OCI-LY7 (cell line): ENCODE measurements at regions not wholly inside any gene's neighbourhood (a gene's known extent, or its start where the extent isn't known, plus 50 kb on each side); places are given as distances from the start of the nearest gene placed in this dataset.

ENCODE experiments used
- BruUV-seq: library from RNA; stranded (reverse); fragments of 400-500 nt; replicated peaks from 2 replicates; lab custom pipeline; 2021; lab: Mats Ljungman, UMichigan
- CTCF ChIA-PET: fragments of 300-600 bp; sonication (Branson Sonifier 250); formaldehyde crosslinking; loops from one replicate; lab custom pipeline; 2022; ENCODE audit warnings: antibody characterized with exemption; ENCODE audit not compliant: unreplicated experiment; lab: Charles Lee
- POLR2A ChIA-PET: fragments of 300-600 bp; sonication (Branson Sonifier 250); formaldehyde crosslinking; loops from one replicate; lab custom pipeline; 2022; ENCODE audit warnings: antibody characterized with exemption; lab: Charles Lee
- DNase-seq: peaks from one replicate; pipeline ENCODE4 v3.0.0-alpha.2; 2015; ENCODE audit warnings: low spot score
- H2AFZ ChIP-seq: fragments of 200-600 bp; sonication (generic), shearing (Covaris generic); 2 replicates; pipeline ENCODE4 v1.6.1; 2014; ENCODE audit warnings: mild to moderate bottlenecking, antibody characterized with exemption, low read length, moderate library complexity
- H3K27ac ChIP-seq: fragments of 200-600 bp; sonication (generic); 2 replicates; pipeline ENCODE4 v1.5.1; 2014; ENCODE audit warnings: mixed run types, low read depth, mild to moderate bottlenecking, moderate library complexity, low read length, inconsistent platforms; ENCODE audit not compliant: poor library complexity, severe bottlenecking
- H3K36me3 ChIP-seq: fragments of 200-600 bp; sonication (generic); 2 replicates; pipeline ENCODE4 v1.6.1; 2014; ENCODE audit warnings: mild to moderate bottlenecking, antibody characterized with exemption, low read length, moderate library complexity, mixed read lengths; ENCODE audit not compliant: insufficient read depth
- H3K4me1 ChIP-seq: fragments of 200-600 bp; sonication (generic); 2 replicates; pipeline ENCODE4 v1.5.1; 2014; ENCODE audit warnings: mild to moderate bottlenecking, low read length; ENCODE audit not compliant: insufficient read depth, poor library complexity, severe bottlenecking
- H3K4me2 ChIP-seq: fragments of 200-600 bp; sonication (generic); 2 replicates; pipeline ENCODE4 v1.6.1; 2014; ENCODE audit warnings: mild to moderate bottlenecking, low read length
- H3K4me3 ChIP-seq: fragments of 200-600 bp; sonication (generic); 2 replicates; pipeline ENCODE4 v1.5.1; 2014; ENCODE audit warnings: mild to moderate bottlenecking, low read depth, low read length; ENCODE audit not compliant: poor library complexity, severe bottlenecking
- H3K79me2 ChIP-seq: fragments of 200-600 bp; sonication (generic); 2 replicates; pipeline ENCODE4 v1.6.1; 2016; ENCODE audit warnings: low read depth, mild to moderate bottlenecking, low read length, moderate library complexity, mixed read lengths; ENCODE audit not compliant: insufficient read depth
- H3K9me2 ChIP-seq: fragments of 200-600 bp; sonication (generic); 2 replicates; pipeline ENCODE4 v1.6.1; 2016; ENCODE audit warnings: mild to moderate bottlenecking, low read length, mixed read lengths; ENCODE audit not compliant: insufficient read depth
- H3K9me3 ChIP-seq: fragments of 200-600 bp; sonication (generic); 2 replicates; pipeline ENCODE4 v1.6.1; 2014; ENCODE audit warnings: mild to moderate bottlenecking, mixed run types, low read length, mixed read lengths
- H4K20me1 ChIP-seq: fragments of 200-600 bp; sonication (generic); 2 replicates; pipeline ENCODE4 v1.6.1; 2014; ENCODE audit warnings: mild to moderate bottlenecking, antibody characterized with exemption, low read length, moderate library complexity, mixed read lengths; ENCODE audit not compliant: insufficient read depth
- EZH2phosphoT487 ChIP-seq: fragments of 200-600 bp; sonication (generic); IDR thresholded peaks from 2 replicates; pipeline ENCODE4 v1.6.1; 2018; ENCODE audit warnings: low read depth, borderline replicate concordance, mild to moderate bottlenecking, mixed run types, antibody characterized with exemption, low read length, moderate library complexity, mixed read lengths
- intact Hi-C: fragments of 100-400 bp; cut with micrococcal nuclease; formaldehyde crosslinking; loops from one replicate; pipeline ENCODE4 v1.10.0; 2022; ENCODE audit not compliant: unreplicated experiment
- TF ChIP-seq, protein P1 (sequence below): fragments of 200-600 bp; sonication (generic); conservative IDR thresholded peaks from 2 replicates; pipeline ENCODE4 v1.5.1; 2014; ENCODE audit warnings: mild to moderate bottlenecking, antibody characterized with exemption, low read length, moderate library complexity, mixed read lengths

GRCh38 chr1:30046751-30047150 lies 676.6 kb downstream of the MATN1 start:
- Histone ChIP-seq H3K4me1 (no peaks in the 10 kb centered on the region), H2AFZ (no peak overlapping the region), H3K9me3 (no peaks in the 10 kb centered on the region), H3K4me2 (no peak overlapping the region), H3K9me2 (no peaks in the 10 kb centered on the region), H3K36me3 (no peaks in the 10 kb centered on the region), H4K20me1 (no peaks in the 10 kb centered on the region), H3K27ac (no peak overlapping the region), H3K4me3 (no peak overlapping the region), H3K79me2 (no peaks in the 10 kb centered on the region)
- no peak for DNase-seq
- intact Hi-C loops = no loop called here
- ChIA-PET POLR2A (no interaction called here), CTCF (no interaction called here)
- TF ChIP-seq, protein P1, sequence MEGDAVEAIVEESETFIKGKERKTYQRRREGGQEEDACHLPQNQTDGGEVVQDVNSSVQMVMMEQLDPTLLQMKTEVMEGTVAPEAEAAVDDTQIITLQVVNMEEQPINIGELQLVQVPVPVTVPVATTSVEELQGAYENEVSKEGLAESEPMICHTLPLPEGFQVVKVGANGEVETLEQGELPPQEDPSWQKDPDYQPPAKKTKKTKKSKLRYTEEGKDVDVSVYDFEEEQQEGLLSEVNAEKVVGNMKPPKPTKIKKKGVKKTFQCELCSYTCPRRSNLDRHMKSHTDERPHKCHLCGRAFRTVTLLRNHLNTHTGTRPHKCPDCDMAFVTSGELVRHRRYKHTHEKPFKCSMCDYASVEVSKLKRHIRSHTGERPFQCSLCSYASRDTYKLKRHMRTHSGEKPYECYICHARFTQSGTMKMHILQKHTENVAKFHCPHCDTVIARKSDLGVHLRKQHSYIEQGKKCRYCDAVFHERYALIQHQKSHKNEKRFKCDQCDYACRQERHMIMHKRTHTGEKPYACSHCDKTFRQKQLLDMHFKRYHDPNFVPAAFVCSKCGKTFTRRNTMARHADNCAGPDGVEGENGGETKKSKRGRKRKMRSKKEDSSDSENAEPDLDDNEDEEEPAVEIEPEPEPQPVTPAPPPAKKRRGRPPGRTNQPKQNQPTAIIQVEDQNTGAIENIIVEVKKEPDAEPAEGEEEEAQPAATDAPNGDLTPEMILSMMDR = no peak
- TF ChIP-seq EZH2phosphoT487 = no peak
- BruUV-seq = no TSS peak

- Histone ChIP-seq H3K79me2 (no peaks in the 10 kb centered on the region), H2AFZ (no peak overlapping the region), H3K4me2 (no peak overlapping the region), H3K27ac (no peak overlapping the region), H3K9me3 (no peaks in the 10 kb centered on the region), H3K9me2 (no peaks in the 10 kb centered on the region), H3K36me3 (no peaks in the 10 kb centered on the region), H3K4me3 (no peak overlapping the region), H4K20me1 (no peaks in the 10 kb centered on the region), H3K4me1 (no peaks in the 10 kb centered on the region)
- no peak for DNase-seq
- BruUV-seq = no TSS peak
- POLR2A ChIA-PET = interaction anchor here (0.6 kb wide), 2 partner anchors 156 to 454 kb away, joined by 3 read pairs; no protein-coding TSS in a partner anchor
- no peak for TF ChIP-seq EZH2phosphoT487
- TF ChIP-seq, protein P1 = no peak
- intact Hi-C loops = no loop called here
- CTCF ChIA-PET = no interaction called here
Observed at GRCh38 chr1:30045304-30046090, 677.9 kb downstream of the MATN1 start.

DNA sequence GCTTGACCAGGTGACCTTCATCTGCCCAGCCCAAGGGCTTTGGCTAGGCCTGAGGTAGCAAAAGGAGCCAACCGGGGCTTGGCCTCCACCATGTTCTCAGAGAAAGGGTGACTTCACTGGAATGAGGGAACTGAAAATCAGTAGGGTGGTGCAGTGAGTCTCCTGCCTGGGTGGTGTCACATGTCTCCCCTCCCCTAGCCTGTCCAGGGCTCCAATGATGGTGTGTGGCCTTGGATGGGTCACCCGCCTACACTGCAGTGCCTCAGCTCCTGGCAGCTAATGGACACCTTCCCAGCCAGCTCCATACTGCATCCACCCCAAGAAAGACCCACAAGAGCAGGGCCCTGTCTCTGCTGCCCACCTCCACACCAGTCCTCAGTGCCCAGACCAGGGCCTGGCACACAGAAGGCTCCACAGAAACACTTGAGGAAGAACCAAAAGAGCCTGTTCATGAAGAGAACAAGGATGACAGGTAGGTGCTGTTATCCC lies 678.7 kb downstream of the MATN1 start:
- no peaks in the 10 kb centered on the region for H3K9me3 ChIP-seq
- no peaks in the 10 kb centered on the region for H3K9me2 ChIP-seq
- H3K27ac ChIP-seq = no peak overlapping the region
- intact Hi-C loops = no loop called here
- H3K36me3 ChIP-seq = no peaks in the 10 kb centered on the region
- no peak overlapping the region for H3K4me3 ChIP-seq
- H2AFZ ChIP-seq = no peak overlapping the region
- TF ChIP-seq, protein P1 = no peak
- TF ChIP-seq EZH2phosphoT487 = no peak
- ChIA-PET CTCF (no interaction called here), POLR2A (no interaction called here)
- H4K20me1 ChIP-seq = no peaks in the 10 kb centered on the region
- DNase-seq = no peak
- H3K79me2 ChIP-seq = no peaks in the 10 kb centered on the region
- no peak overlapping the region for H3K4me2 ChIP-seq
- BruUV-seq = no TSS peak
- H3K4me1 ChIP-seq = no peaks in the 10 kb centered on the region
